ENCODE measurements at regions not wholly inside any gene's neighbourhood (a gene's known extent, or its start where the extent isn't known, plus 50 kb on each side); places are given as distances from the start of the nearest gene placed in this dataset.

DNA sequence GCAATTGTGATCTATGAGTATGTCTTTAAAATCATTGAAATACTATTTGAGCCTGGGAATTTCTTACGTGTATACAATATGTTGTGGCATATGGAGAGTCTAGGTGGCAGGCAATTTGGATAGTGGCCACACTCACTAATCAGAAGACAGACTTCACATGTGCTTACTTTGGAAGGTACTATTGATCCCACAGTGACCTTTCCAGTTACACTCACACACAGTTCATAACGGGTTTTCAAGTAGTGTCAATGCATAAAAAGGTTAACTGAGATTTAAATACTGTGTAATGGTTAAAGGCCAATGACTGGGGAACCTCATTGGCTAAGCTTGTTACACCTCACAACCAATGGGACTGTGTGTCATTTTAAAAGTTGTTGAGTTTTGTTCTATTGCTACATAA, 783.2 kb downstream of the RPA4 start:
- DNase-seq, result no peak

GRCh38 chrX:97668126-97668525, 784.4 kb downstream of the RPA4 start:
- no peak for DNase-seq

DNA sequence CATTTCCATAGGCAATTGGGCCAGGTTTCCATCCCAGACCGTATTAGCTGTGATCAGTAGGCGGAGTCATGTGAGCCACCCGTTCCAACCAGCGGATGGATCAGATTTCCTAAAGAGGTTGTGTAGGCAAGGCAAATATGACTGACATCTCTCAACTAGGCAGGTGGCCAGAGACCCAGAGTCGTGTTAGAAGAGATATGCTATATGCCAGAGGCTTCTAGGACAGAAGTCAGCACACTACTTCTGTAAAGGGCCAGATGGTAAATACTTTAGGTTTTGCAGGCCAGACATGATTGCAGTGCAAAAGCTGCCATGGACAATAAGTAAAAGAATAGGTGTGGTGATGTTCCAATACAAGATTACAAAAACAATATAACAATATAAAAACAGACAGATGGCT, 788.4 kb downstream of the RPA4 start:
- no peak for DNase-seq

GRCh38 chrX:97672608-97673007, 788.9 kb downstream of the RPA4 start:
- DNase-seq, result no peak

DNA sequence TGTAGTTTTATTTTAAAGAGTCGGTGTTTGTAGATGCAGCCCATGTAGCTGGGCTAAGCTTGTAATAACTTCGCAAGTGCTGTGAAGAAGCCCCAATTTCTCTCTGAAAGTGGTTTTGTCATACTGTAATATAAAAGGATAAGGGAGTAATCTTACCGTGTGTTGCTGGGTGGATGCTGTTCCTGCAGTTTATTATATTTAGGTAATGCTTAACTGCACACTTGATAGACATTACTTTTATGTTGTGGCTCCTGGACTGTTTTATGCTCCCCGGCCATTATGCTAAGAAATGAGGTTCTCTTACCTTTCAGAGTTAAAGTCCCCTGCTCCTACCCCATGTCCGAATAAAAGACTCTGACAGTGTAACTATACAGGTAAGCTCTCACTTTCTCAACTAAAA, 789.4 kb downstream of the RPA4 start:
- DNase-seq, result no peak

DNA sequence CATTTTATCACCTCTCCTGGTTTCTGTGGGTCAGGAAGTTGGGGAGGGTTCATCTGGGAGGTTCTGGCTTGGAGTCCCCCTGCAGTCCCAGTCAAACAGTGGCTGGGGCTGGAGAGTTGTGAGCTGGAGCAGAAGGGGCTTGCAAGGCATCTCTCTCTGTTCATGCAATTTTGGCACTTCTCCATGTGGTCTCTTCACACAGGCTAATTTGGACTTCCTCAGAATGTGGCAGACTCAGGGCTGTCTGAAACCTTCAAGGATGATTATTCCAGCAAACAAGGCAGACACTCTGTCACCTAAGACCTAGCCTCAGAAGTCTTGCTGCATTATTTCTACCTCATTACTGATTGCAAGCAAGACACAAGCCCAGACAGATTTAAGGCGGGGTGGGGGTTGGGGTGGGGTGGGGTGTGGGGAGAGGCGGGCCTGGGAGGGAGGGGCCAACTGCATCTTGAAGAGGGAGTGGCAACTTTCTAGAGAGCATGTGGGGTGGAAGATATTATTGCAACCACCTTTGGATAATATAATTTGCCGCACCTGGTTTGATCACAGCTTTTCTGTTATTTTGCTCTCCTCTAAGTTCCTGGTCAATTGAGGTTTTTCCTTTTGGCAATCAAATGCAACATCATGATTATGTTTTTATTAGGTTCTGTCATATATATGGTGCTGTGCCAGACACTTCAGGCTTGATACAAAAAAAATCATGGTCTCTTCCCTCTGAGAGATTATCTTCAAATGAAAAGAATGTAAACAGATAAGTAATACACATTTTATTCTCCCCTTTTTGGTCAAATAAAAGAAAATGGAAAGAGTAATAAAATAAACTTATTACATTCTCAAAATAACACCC, 799.5 kb downstream of the RPA4 start:
- DNase-seq, result no peak

DNA sequence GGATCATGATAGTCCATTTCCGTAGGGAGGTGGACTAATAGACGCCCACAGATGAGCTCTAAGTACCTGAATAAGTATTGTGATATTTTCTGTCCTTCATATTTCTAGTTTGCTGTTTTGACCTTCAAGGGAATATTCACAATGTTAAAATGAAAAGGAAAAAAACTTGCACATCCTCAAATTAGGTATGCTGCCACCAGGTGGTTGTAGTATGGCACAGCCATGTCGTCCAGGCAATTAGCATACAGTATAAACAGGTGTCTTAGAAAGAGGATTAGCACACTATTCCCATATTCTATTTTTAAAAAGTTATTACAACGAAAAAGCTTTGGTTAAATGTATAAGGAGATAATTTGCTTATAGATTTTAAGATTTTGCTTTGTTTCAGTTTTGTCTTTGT, 802.0 kb downstream of the RPA4 start:
- no peak for DNase-seq

- no peak for DNase-seq
Measured at GRCh38 chrX:97691901-97692455, 808.3 kb downstream of the RPA4 start.

- no peak for DNase-seq
Measured at GRCh38 chrX:97692575-97692974, 808.9 kb downstream of the RPA4 start.

DNA sequence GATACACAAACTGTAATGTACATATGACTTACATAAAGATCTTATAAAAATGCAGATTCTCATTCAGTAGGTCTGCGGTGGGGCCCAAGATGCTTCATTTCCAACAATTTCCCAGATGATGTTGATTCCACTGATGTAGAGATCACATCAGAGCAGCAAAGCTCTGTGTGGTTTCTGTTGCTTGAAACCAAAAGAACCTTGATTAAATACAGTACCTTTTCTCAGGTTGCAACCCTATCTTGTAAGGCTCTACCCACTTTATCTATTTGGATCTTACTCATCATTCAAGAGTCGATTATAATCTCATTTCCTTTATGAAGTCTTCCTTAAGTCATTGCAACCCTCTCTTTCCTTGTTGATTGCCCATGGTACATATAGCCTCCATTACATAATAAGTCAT, 816.8 kb downstream of the RPA4 start:
- DNase-seq, result no peak

DNA sequence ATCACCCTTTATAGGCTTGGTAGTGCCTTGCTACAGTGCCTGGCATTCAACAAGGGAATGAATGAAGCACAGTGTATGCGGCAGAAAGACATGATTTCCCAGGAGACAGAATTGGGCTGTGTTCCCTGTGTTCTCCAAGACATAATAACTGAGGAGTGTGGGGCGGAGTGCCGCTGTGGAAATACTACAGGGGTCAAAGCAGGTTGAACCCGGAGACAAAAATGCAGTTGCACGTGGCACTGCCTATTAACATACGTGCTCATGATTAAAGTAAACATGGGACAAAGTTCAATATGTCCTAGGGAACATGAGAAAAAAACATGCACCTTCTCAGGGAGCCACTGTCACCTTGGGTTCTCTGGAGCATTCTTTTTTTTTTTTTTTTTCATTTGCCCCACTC, 820.8 kb downstream of the RPA4 start:
- no peak for DNase-seq

DNA sequence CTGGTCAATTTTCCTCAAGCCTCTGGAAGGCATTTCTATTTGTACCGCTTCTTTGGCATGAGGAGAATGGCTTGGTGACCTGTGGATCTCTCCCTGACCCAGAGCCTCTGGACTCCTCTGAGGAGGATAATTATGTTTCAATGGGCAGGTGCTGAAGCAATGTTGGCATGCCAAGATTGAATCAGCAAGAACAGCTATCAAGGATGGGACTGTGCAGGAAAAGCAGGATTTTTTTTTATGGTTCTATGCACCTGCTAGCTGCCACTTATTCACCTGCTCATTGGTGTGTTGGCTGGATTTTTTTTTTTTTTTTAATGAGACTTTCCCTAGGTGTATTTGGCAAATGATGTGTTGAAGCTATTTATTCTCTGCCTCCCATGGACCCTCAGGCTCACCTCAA, 821.2 kb downstream of the RPA4 start:
- no peak for DNase-seq

DNA sequence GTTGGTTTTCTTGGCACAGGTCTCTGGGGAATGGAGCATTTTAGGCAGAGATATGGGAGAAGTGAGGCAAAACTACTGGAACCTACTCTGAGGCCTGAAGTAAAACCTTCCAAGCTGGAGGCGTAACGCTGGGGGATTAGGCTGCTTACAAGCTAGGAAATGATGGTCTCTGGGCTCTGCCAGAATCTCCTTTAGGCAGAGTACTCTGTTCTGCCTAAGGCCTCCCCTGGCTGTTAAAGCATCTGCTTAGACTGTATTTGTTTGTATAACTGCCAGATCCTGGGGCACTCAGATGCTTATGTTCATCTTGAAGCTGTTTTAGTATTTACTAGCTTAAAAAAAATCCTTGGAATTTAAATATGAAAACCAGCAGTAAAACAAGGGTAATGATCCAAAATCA, 822.2 kb downstream of the RPA4 start:
- no peak for DNase-seq

DNA sequence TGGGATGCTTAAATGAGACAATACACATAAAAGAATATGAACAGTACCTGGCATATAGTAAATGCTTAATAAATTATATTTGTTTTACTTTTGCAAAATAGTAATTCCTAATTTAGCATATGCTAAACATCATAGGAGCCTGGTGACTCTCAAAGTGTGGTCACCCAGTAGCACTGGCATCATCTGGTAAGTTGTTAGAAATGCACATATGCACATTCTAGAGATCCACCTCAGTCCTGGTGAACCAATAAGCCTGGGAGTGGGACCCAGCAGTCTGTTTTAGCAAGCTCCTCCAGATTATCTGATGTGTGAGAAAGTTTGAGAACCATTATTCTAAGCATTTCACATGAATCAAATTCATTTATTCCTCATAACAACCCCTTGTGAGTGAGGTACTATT, 830.4 kb downstream of the RPA4 start:
- DNase-seq, result no peak

DNA sequence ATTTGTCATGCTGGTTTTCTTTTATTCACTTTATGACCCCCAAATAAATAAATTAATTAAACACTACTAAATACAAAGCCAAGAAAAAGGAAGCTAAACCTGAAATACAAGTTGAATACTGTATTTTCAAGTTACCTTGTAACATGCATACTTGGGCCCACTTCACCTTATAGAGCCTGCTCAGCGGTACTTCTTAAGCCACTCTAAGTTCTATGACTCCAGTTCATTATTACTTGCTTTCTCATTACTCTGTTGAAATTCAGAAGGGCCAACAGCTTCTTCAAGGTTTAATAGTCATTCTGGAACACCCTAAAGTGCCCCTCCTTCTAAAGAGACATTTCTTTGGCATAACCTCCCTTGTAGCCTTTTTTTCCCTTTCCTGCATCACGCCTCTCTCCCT, 844.5 kb downstream of the RPA4 start:
- no peak for DNase-seq

- DNase-seq, result no peak
Measured at GRCh38 chrX:97740044-97740443, 856.3 kb downstream of the RPA4 start.

DNA sequence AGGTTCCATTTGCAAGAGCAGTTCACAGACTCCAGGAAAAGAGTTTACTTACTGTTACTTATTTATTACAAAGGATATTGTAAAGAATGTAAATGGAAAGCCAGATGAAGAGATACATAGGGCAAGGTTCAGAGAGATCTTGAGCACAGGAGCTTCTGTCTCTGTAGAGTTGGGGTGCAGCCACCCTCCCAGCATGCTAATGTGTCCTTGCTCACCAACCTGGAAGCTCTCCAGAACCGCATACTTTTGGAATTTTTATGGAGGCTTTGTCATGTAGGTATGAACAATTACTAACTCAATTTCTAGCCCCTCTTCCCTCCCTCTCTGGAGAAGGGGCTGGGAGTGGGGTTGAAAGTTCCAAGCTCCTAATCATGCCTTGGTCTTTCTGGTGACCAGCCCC, 857.2 kb downstream of the RPA4 start:
- no peak for DNase-seq

DNA sequence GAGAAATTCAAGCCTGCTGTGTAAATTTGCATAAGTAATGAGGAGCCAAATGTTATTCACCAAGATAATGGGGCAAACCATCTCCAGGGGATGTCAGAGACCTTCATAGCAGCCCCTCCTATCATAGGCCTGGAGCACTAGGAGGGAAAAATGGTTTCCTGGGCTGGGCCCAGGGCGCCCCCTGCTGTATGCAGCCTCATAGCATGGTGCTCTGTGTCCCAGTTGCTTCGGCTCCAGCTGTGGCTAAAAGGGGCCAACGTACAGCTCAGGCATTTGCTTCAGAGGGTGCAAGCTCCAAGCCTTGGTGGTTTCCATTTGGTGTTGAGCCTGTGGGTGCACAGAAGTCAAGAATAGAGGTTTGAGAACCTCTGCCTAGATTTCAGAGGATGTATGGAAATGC, 859.3 kb downstream of the RPA4 start:
- DNase-seq, result no peak

- DNase-seq, result no peak
Measured at GRCh38 chrX:97747346-97747745, 863.6 kb downstream of the RPA4 start.

DNA sequence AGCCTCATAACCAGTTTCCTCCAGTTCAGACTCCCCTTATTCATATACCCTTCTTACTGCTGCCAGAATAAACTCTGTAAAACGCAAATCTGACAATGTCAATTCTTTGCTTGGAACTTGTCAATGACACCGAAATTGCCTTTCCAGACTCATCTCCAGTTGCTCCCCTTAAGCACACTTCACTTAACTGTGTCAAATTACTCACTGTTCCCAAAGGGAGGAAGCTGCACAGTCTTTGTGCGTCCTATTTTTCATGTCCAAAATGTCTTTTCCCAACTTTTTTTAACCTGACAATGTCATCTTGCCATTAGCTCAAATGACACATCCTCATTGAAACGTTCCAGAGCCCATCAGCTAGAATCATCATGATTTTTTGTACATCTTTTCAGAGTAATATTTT, 867.3 kb downstream of the RPA4 start:
- DNase-seq, result no peak

- DNase-seq, result no peak
Measured at GRCh38 chrX:97751735-97752134, 868.0 kb downstream of the RPA4 start.

- DNase-seq, result no peak
Measured at GRCh38 chrX:97756879-97757278, 873.2 kb downstream of the RPA4 start.

- no peak for DNase-seq
Measured at GRCh38 chrX:97763391-97763790, 879.7 kb downstream of the RPA4 start.

GRCh38 chrX:97763981-97764380, 880.3 kb downstream of the RPA4 start:
- DNase-seq, result no peak

DNA sequence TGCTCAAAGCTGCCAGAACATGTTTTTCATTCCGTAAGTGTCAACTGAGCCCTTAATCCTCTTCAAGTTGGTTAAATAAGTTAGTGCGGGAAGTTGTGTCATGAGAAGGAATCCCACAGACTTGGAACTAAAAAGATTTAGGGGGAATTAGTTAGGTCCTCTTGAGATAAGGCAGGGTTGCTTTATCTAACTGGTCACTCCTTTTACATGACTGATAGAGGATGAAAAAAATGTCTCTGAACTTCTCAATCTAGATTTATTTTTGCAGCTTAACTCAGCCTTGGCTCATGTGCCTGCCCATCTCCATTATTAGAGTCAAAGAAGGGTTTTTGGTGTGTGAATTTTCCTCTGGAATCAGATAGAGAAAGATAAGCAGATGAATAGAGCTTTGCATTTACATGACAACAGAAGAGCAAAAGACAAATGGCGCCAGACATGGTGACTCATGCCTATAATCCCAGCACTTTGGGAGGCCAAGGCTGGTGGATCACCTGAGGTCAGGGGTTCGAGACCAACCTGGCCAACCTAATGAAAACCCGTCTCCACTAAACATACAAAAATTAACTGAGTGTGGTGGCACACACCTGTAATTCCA, 882.9 kb downstream of the RPA4 start:
- no peak for DNase-seq
